Astrocyte of the spinal cord (primary cell): ENCODE measurements at regions not wholly inside any gene's neighbourhood (a gene's known extent, or its start where the extent isn't known, plus 50 kb on each side); places are given as distances from the start of the nearest gene placed in this dataset.

Experiments
- DNase-seq: peaks from one replicate; pipeline ENCODE4 v3.0.0; 2011; ENCODE audit warnings: low read depth, low spot score
- H3K4me3 ChIP-seq: 2 replicates; pipeline ENCODE4 v1.5.1; 2011; ENCODE audit warnings: low read depth, mild to moderate bottlenecking, low read length, moderate library complexity
- CTCF ChIP-seq: IDR thresholded peaks from 2 replicates; pipeline ENCODE4 v1.5.1; 2012; ENCODE audit warnings: low read depth, mild to moderate bottlenecking, low read length, inconsistent platforms
- in situ Hi-C: cut with HindIII; loops from 2 replicates; pipeline ENCODE4 v1.10.0; 2017; ENCODE audit warnings: low sequenced_read_pairs

- no peak for TF ChIP-seq CTCF
- in situ Hi-C loops, result no loop called here
- no peak for DNase-seq
- H3K4me3 ChIP-seq, result no peak overlapping the region
These were observed 496.4 kb downstream of the LMO7 start for GRCh38 chr13:76132532-76132931.

GRCh38 chr13:76131551-76131950 lies 495.4 kb downstream of the LMO7 start:
- no peak for TF ChIP-seq CTCF
- in situ Hi-C loops, result no loop called here
- no peak overlapping the region for H3K4me3 ChIP-seq
- no peak for DNase-seq

- TF ChIP-seq CTCF, result no peak
- in situ Hi-C loops, result no loop called here
- no peak for DNase-seq
- no peak overlapping the region for H3K4me3 ChIP-seq
These were observed 493.3 kb downstream of the LMO7 start for GRCh38 chr13:76129305-76130000.

- in situ Hi-C loops, result no loop called here
- DNase-seq, result no peak
- TF ChIP-seq CTCF, result no peak
- H3K4me3 ChIP-seq, result no peak overlapping the region
These were observed 491.8 kb downstream of the LMO7 start for GRCh38 chr13:76127922-76128321.

GRCh38 chr13:76123548-76123947 lies 487.4 kb downstream of the LMO7 start:
- TF ChIP-seq CTCF, result no peak
- no peak for DNase-seq
- in situ Hi-C loops, result no loop called here
- H3K4me3 ChIP-seq, result no peak overlapping the region

- DNase-seq, result no peak
- in situ Hi-C loops, result no loop called here
- no peak overlapping the region for H3K4me3 ChIP-seq
- no peak for TF ChIP-seq CTCF
These were observed 480.7 kb downstream of the LMO7 start for GRCh38 chr13:76116751-76117360.
